Progenitor cell of endocrine pancreas (in vitro differentiated cells): ENCODE measurements at regions not wholly inside any gene's neighbourhood (a gene's known extent, or its start where the extent isn't known, plus 50 kb on each side); places are given as distances from the start of the nearest gene placed in this dataset.

ENCODE experiments used
- DNase-seq: peaks from one replicate; pipeline ENCODE4 v3.0.0; 2021; ENCODE audit warnings: low spot score; ENCODE audit not compliant: unreplicated experiment
- H3K27ac Mint-ChIP-seq: 2 replicates; pipeline ENCODE4 v1.8.0; 2021; ENCODE audit warnings: mild to moderate bottlenecking, moderate library complexity, mixed read lengths
- H3K27me3 Mint-ChIP-seq: 2 replicates; pipeline ENCODE4 v1.8.0; 2021; ENCODE audit warnings: mixed read lengths
- H3K36me3 Mint-ChIP-seq: 2 replicates; pipeline ENCODE4 v1.8.0; 2022; ENCODE audit warnings: mixed read lengths; ENCODE audit not compliant: insufficient read depth
- H3K4me1 Mint-ChIP-seq: 2 replicates; pipeline ENCODE4 v1.8.0; 2021; ENCODE audit warnings: low read depth, mixed read lengths
- H3K4me3 Mint-ChIP-seq: 2 replicates; pipeline ENCODE4 v1.8.0; 2021; ENCODE audit warnings: low read depth, mild to moderate bottlenecking, moderate library complexity, mixed read lengths
- H3K9me3 Mint-ChIP-seq: 2 replicates; pipeline ENCODE4 v1.8.0; 2021; ENCODE audit warnings: low read depth, mixed read lengths
- CTCF ChIP-seq: fragments of 200-600 bp; sonication (generic); IDR thresholded peaks from one replicate; pipeline ENCODE4 v1.5.0; 2021; ENCODE audit warnings: antibody characterized with exemption, mild to moderate bottlenecking; ENCODE audit not compliant: unreplicated experiment

DNA sequence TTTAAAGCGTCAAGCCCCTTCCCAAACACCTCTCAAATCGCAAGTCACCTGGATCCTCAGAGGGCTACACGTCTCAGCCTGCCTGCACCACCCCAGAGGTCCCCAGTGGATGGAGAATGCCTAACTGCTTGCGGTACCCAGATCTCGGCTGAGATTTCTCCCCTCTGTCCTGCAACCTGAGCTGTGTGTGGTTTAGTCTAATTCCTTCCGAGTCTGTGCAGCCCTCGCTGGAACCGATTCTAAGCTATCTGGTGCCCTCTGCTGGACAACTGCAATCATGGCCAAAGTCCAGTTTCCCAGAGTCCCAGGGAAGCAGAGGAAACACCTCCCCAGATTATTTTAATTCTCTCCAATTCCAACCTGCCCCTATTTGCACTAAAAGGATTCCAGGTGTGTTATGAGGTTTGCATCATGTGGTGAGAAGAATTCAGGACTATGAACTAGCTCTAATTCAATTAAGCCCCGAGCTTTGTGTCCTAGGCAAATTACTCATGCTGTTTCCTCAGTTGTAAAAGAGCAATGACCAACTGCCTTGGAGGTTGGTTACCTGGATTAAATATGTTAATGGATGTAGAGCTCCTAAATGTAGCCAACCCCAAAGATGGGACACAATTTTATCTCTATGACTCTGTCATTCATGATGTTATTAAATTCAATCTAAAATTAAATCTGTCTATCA lies 276.1 kb upstream of the NCKAP5 start:
- peak; percentile 94 for TF ChIP-seq CTCF
- H3K9me3 Mint-ChIP-seq: no peaks in the 10 kb centered on the region
- H3K27ac Mint-ChIP-seq: no peak overlapping the region
- DNase-seq: peak; percentile 57
- H3K4me3 Mint-ChIP-seq: no peak overlapping the region
- peaks cover under 1% of the 10 kb centered on the region for H3K27me3 Mint-ChIP-seq
- H3K36me3 Mint-ChIP-seq: no peaks in the 10 kb centered on the region
- peaks cover 8% of the 10 kb centered on the region for H3K4me1 Mint-ChIP-seq

- H3K27ac Mint-ChIP-seq: no peak overlapping the region
- no peak for TF ChIP-seq CTCF
- H3K4me3 Mint-ChIP-seq: no peak overlapping the region
- peaks cover 2% of the 10 kb centered on the region for H3K27me3 Mint-ChIP-seq
- DNase-seq: no peak
- H3K36me3 Mint-ChIP-seq: no peaks in the 10 kb centered on the region
- peaks cover 8% of the 10 kb centered on the region for H3K4me1 Mint-ChIP-seq
- H3K9me3 Mint-ChIP-seq: no peaks in the 10 kb centered on the region
Observed at GRCh38 chr2:133846476-133846875, 278.2 kb upstream of the NCKAP5 start.

DNA sequence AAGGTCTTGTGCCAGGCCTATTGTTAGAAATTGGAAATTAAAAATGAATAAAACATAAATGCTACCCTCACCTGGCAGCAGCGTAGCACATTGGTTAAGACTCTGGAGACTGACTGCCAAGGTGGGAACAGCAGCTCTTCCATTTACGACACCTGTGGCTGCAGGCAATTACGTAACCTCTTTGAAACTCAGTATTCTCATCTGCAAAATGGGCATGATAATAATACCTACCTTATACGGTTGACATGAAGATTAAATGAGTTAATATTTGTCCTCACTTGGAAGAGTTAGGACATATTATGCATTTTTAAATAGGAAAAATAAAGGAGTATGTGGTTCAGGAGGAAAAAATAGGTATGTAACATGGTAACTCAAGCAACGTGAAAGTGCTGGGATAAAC lies 279.3 kb upstream of the NCKAP5 start:
- H3K27ac Mint-ChIP-seq: no peak overlapping the region
- peaks cover 2% of the 10 kb centered on the region for H3K4me1 Mint-ChIP-seq
- no peak overlapping the region for H3K4me3 Mint-ChIP-seq
- TF ChIP-seq CTCF: no peak
- H3K27me3 Mint-ChIP-seq: peaks cover 2% of the 10 kb centered on the region
- no peak for DNase-seq
- H3K36me3 Mint-ChIP-seq: no peaks in the 10 kb centered on the region
- peaks cover 5% of the 10 kb centered on the region for H3K9me3 Mint-ChIP-seq

DNA sequence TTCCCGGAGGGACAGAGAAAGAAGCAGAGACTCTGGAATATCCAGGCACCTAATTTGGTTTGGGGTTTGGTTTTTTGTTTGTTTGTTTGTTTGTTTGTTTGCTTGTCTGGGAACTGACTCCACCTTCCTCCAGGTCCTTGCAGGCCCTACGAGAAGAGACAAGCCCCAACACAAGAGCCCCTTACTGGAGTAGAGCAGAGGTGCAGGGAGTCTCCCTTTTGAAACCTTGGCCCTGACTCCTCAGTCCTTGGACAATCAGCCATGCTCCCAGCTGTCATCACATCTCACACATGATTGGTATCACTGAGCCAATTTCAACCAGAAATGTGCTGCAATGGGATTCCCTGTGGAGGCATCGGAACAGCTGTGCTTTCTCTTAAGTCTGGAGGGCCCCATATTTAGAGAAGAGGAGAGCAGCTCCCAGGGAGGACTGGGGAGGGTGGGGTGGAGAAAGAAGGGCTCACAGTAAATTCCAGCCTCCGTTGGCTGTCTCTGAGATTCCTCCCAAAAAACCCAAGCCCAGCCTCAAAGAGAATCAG lies 279.9 kb upstream of the NCKAP5 start:
- TF ChIP-seq CTCF: no peak
- no peak overlapping the region for H3K4me3 Mint-ChIP-seq
- no peak overlapping the region for H3K27ac Mint-ChIP-seq
- H3K4me1 Mint-ChIP-seq: peaks cover 2% of the 10 kb centered on the region
- peaks cover 2% of the 10 kb centered on the region for H3K27me3 Mint-ChIP-seq
- no peaks in the 10 kb centered on the region for H3K36me3 Mint-ChIP-seq
- H3K9me3 Mint-ChIP-seq: peaks cover 7% of the 10 kb centered on the region
- no peak for DNase-seq

DNA sequence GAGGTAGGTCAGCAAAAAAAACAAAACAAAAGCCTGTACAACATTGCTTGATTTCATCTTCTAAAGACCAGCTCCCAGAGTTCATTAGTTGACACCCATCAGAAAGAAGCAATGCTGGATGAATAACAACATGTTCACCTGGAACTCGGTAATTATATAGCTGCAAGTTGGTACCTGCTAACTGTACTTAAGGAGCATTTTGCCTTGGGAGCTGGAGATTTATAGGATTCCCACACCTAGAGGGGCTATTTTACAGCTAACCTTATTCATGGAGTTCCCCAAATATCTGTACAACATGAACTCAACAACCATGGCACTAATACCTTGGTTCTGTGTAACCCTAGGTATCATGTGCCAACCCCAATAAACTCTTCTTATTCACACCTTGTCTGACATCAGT lies 281.1 kb upstream of the NCKAP5 start:
- Mint-ChIP-seq H3K4me1 (no peaks in the 10 kb centered on the region), H3K27ac (no peak overlapping the region), H3K4me3 (no peak overlapping the region), H3K27me3 (peaks cover 2% of the 10 kb centered on the region), H3K36me3 (no peaks in the 10 kb centered on the region), H3K9me3 (peaks cover 7% of the 10 kb centered on the region)
- no peak for DNase-seq
- TF ChIP-seq CTCF: no peak
